GM12878 (cell line): ENCODE measurements at regions not wholly inside any gene's neighbourhood (a gene's known extent, or its start where the extent isn't known, plus 50 kb on each side); places are given as distances from the start of the nearest gene placed in this dataset.

Experiments
- ATAC-seq: fragments of 200-7000 bp; cut with Tn5 transposase; 3 replicates; pipeline ENCODE4 v1.9.1; 2020; ENCODE audit warnings: mild to moderate bottlenecking, moderate library complexity
- BruUV-seq: library from RNA; stranded (reverse); fragments of 400-500 nt; replicated peaks from 2 replicates; lab custom pipeline; 2021; lab: Mats Ljungman, UMichigan
- CTCF ChIA-PET: fragments of 300-600 bp; sonication (Branson Sonifier 250); formaldehyde crosslinking; extraction: SDS; loops from one replicate; lab custom pipeline; 2021; ENCODE audit warnings: inconsistent platforms; lab: Yijun Ruan, JAX
- POLR2A ChIA-PET: fragments of 350-600 bp; formaldehyde crosslinking; extraction: SDS; loops from one replicate; lab custom pipeline; 2021; ENCODE audit warnings: inconsistent platforms; lab: Charles Lee
- RAD21 ChIA-PET: fragments of 300-600 bp; sonication (Branson Sonifier 250); formaldehyde crosslinking; loops from one replicate; lab custom pipeline; 2023; ENCODE audit warnings: antibody characterized with exemption; ENCODE audit not compliant: unreplicated experiment; lab: Charles Lee
- SMC1A ChIA-PET: fragments of 300-600 bp; sonication (Branson Sonifier 250); formaldehyde crosslinking; loops from one replicate; lab custom pipeline; 2023; ENCODE audit not compliant: unreplicated experiment, uncharacterized antibody; lab: Charles Lee
- DNase-seq: peaks from one replicate; pipeline ENCODE4 v3.0.0-alpha.2; 2011; ENCODE audit warnings: low read depth, low spot score
- FAIRE-seq: peaks from 3 replicates; lab custom pipeline; 2011; peaks lifted over from hg19 to GRCh38; lab: Jason Lieb, UNC
- H2AFZ ChIP-seq: 2 replicates; pipeline ENCODE4 v1.6.0; 2011; ENCODE audit warnings: low read depth, low read length, control low read depth; ENCODE audit not compliant: control insufficient read depth
- H3K27ac ChIP-seq: 2 replicates; pipeline ENCODE4 v1.5.1; 2011; ENCODE audit warnings: control low read depth; ENCODE audit not compliant: control insufficient read depth, insufficient read depth
- H3K27me3 ChIP-seq, 2 experiments: replicated peaks in 1 of 2; 2 replicates each; pipeline versions ENCODE4 v1.6.0 to v1.6.1; 2011; ENCODE audit warnings: low read length in 1 of 2; ENCODE audit not compliant: control insufficient read depth in 2 of 2, insufficient read depth in 2 of 2
- H3K36me3 ChIP-seq, 2 experiments: 2 replicates each; pipeline ENCODE4 v1.5.1; 2011; ENCODE audit warnings: low read length in 1 of 2; ENCODE audit not compliant: control insufficient read depth in 2 of 2, insufficient read depth in 2 of 2
- H3K4me1 ChIP-seq: 2 replicates; pipeline ENCODE4 v1.6.1; 2011; ENCODE audit warnings: mild to moderate bottlenecking, low read length, moderate library complexity, mixed read lengths; ENCODE audit not compliant: control insufficient read depth, insufficient read depth
- H3K4me2 ChIP-seq: 2 replicates; pipeline ENCODE4 v1.6.0; 2011; ENCODE audit warnings: control low read depth; ENCODE audit not compliant: control insufficient read depth, insufficient read depth
- H3K4me3 ChIP-seq: fragments of 200-600 bp; sonication (generic); 2 replicates; pipeline ENCODE4 v1.5.1; 2016
- H3K79me2 ChIP-seq: 2 replicates; pipeline ENCODE4 v1.6.0; 2011; ENCODE audit warnings: low read length; ENCODE audit not compliant: control insufficient read depth, insufficient read depth
- H3K9ac ChIP-seq: 2 replicates; pipeline ENCODE4 v1.8.0; 2011; ENCODE audit warnings: low read length, control low read depth, mixed read lengths; ENCODE audit not compliant: control insufficient read depth, insufficient read depth
- H3K9me3 ChIP-seq: replicated peaks from 3 replicates; pipeline ENCODE4 v1.5.1; 2011; ENCODE audit warnings: mild to moderate bottlenecking, low read length; ENCODE audit not compliant: control insufficient read depth, insufficient read depth
- H4K20me1 ChIP-seq: 2 replicates; pipeline ENCODE4 v1.6.0; 2011; ENCODE audit not compliant: control insufficient read depth, insufficient read depth
- BACH1 ChIP-seq: fragments of 450-650 bp; IDR thresholded peaks from 2 replicates; pipeline ENCODE4 v1.6.1; 2017; ENCODE audit warnings: mild to moderate bottlenecking, borderline replicate concordance
- BHLHE40 ChIP-seq, 2 experiments: fragments of 450-650 bp in 1 of 2; IDR thresholded peaks; 2 replicates each; pipeline ENCODE4 v1.6.1; 2011 to 2017; ENCODE audit warnings: low read depth in 2 of 2, borderline replicate concordance in 1 of 2, improper control_type of control experiment in 1 of 2, low read length in 1 of 2, mild to moderate bottlenecking in 1 of 2
- BMI1 ChIP-seq: fragments of 450-650 bp; IDR thresholded peaks from 2 replicates; pipeline ENCODE4 v1.6.1; 2016; ENCODE audit warnings: mild to moderate bottlenecking, moderate library complexity, borderline replicate concordance
- CHD2 ChIP-seq: IDR thresholded peaks from 2 replicates; pipeline ENCODE4 v1.6.1; 2011; ENCODE audit warnings: low read depth, low read length, improper control_type of control experiment, borderline replicate concordance
- HCFC1 ChIP-seq: fragments of 150-350 bp; IDR thresholded peaks from 2 replicates; pipeline ENCODE4 v1.6.1; 2014; ENCODE audit warnings: low read length
- PKNOX1 ChIP-seq: fragments of 450-650 bp; IDR thresholded peaks from 2 replicates; pipeline ENCODE4 v1.6.1; 2016; ENCODE audit warnings: mild to moderate bottlenecking
- PML ChIP-seq: IDR thresholded peaks from 2 replicates; pipeline ENCODE4 v1.6.1; 2012; ENCODE audit warnings: low read length, inconsistent platforms
- POLR2AphosphoS2 ChIP-seq: IDR thresholded peaks from 2 replicates; pipeline ENCODE4 v1.6.1; 2011; ENCODE audit warnings: low read depth, mild to moderate bottlenecking, low read length, improper control_type of control experiment, moderate library complexity
- RAD51 ChIP-seq: fragments of 450-650 bp; IDR thresholded peaks from 2 replicates; pipeline ENCODE4 v1.6.1; 2016; ENCODE audit warnings: moderate library complexity, mild to moderate bottlenecking, inconsistent platforms
- RB1 ChIP-seq: fragments of 450-650 bp; formaldehyde crosslinking; IDR thresholded peaks from 2 replicates; pipeline ENCODE4 v1.6.1; 2017; ENCODE audit warnings: mild to moderate bottlenecking, borderline replicate concordance
- ZNF217 ChIP-seq: fragments of 450-650 bp; IDR thresholded peaks from 2 replicates; pipeline ENCODE4 v1.6.1; 2017; ENCODE audit warnings: antibody characterized with exemption, mild to moderate bottlenecking
- WGBS: methylation state at CpG from one replicate; pipeline ENCODE4 v1.1.6; 2016; ENCODE audit warnings: low lambda C conversion rate; ENCODE audit not compliant: insufficient replicate concordance, insufficient coverage; ENCODE audit errors: missing lambda C conversion rate; 5-methylcytosine and 5-hydroxymethylcytosine counted together
- in situ Hi-C: fragments of 300-500 bp; cut with MboI; formaldehyde crosslinking; loops from 9 replicates; pipeline ENCODE4 v1.14.3; 2018; ENCODE audit warnings: mixed read lengths
- intact Hi-C: fragments of 100-400 bp; cut with micrococcal nuclease; formaldehyde crosslinking; loops from one replicate; pipeline ENCODE4 v1.14.2; 2022; ENCODE audit not compliant: unreplicated experiment
- TF ChIP-seq, protein P1 (sequence below): IDR thresholded peaks from 2 replicates; pipeline ENCODE4 v1.6.1; 2012; ENCODE audit warnings: low read depth, low read length, improper control_type of control experiment
- TF ChIP-seq, protein P2 (sequence below): fragments of 450-650 bp; IDR thresholded peaks from 2 replicates; pipeline ENCODE4 v1.6.1; 2017; ENCODE audit warnings: mild to moderate bottlenecking, moderate library complexity

DNA sequence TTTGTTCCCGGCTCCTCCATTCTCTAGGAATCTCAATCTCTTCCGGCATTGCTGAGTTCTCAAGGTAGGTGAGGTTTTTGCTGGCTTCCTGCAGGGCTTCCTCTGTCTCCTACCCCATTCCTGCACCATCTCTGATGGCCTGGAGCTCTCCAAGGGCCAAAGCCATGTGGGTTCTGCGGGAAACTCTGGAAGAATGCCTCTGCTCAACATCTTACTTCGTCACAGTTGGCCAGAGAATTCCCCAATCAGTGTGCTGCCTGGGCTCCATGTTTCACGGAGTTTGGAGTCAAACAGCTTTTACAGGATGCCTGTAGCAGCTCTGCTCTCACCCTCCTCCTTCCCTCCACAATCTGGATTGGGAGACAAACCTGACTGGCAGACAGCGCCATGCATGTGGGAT is 253.9 kb upstream of the HES1 start:
- ChIA-PET POLR2A (no interaction called here), RAD21 (no interaction called here), SMC1A (no interaction called here), CTCF (no interaction called here)
- 47% methylated on average over 6 of the region's 6 CpGs for WGBS
- Histone ChIP-seq H3K9me3 (no peaks in the 10 kb centered on the region), H4K20me1 (no peaks in the 10 kb centered on the region), H3K4me3 (no peak overlapping the region), H3K4me2 (no peak overlapping the region), H3K36me3 (no peaks in the 10 kb centered on the region), H3K9ac (no peak overlapping the region), H3K27me3 (peaks cover 0 to 6% of the 10 kb centered on the region in 2 experiments; a peak in 2 of 4 replicates), H3K27ac (no peak overlapping the region), H3K4me1 (no peaks in the 10 kb centered on the region), H3K79me2 (no peaks in the 10 kb centered on the region), H2AFZ (no peak overlapping the region)
- in situ Hi-C loops, result no loop called here
- FAIRE-seq (no peak), ATAC-seq (no peak), DNase-seq (no peak)
- TF ChIP-seq BHLHE40 (IDR thresholded peaks at IDR 0.05; ENCODE audit: borderline replicate concordance in 1 of 2, low read depth in 2 of 2, low read length in 1 of 2), result no peak
- no peak for TF ChIP-seq BACH1
- no peak for TF ChIP-seq CHD2
- TF ChIP-seq, protein P1, sequence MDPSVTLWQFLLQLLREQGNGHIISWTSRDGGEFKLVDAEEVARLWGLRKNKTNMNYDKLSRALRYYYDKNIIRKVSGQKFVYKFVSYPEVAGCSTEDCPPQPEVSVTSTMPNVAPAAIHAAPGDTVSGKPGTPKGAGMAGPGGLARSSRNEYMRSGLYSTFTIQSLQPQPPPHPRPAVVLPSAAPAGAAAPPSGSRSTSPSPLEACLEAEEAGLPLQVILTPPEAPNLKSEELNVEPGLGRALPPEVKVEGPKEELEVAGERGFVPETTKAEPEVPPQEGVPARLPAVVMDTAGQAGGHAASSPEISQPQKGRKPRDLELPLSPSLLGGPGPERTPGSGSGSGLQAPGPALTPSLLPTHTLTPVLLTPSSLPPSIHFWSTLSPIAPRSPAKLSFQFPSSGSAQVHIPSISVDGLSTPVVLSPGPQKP, result no peak
- no peak for TF ChIP-seq ZNF217
- TF ChIP-seq RAD51, result no peak
- TF ChIP-seq BMI1, result no peak
- TF ChIP-seq, protein P2, sequence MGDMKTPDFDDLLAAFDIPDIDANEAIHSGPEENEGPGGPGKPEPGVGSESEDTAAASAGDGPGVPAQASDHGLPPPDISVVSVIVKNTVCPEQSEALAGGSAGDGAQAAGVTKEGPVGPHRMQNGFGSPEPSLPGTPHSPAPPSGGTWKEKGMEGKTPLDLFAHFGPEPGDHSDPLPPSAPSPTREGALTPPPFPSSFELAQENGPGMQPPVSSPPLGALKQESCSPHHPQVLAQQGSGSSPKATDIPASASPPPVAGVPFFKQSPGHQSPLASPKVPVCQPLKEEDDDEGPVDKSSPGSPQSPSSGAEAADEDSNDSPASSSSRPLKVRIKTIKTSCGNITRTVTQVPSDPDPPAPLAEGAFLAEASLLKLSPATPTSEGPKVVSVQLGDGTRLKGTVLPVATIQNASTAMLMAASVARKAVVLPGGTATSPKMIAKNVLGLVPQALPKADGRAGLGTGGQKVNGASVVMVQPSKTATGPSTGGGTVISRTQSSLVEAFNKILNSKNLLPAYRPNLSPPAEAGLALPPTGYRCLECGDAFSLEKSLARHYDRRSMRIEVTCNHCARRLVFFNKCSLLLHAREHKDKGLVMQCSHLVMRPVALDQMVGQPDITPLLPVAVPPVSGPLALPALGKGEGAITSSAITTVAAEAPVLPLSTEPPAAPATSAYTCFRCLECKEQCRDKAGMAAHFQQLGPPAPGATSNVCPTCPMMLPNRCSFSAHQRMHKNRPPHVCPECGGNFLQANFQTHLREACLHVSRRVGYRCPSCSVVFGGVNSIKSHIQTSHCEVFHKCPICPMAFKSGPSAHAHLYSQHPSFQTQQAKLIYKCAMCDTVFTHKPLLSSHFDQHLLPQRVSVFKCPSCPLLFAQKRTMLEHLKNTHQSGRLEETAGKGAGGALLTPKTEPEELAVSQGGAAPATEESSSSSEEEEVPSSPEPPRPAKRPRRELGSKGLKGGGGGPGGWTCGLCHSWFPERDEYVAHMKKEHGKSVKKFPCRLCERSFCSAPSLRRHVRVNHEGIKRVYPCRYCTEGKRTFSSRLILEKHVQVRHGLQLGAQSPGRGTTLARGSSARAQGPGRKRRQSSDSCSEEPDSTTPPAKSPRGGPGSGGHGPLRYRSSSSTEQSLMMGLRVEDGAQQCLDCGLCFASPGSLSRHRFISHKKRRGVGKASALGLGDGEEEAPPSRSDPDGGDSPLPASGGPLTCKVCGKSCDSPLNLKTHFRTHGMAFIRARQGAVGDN, result no peak
- no peak for TF ChIP-seq RB1
- no peak for TF ChIP-seq PKNOX1
- no peak for TF ChIP-seq POLR2AphosphoS2
- no peak for TF ChIP-seq HCFC1
- TF ChIP-seq PML, result no peak
- intact Hi-C loops, result no loop called here
- no TSS peak for BruUV-seq
